CD4-positive, alpha-beta T cell treated with Interleukin-4 for 1 hour (primary cell): ENCODE measurements at regions not wholly inside any gene's neighbourhood (a gene's known extent, or its start where the extent isn't known, plus 50 kb on each side); places are given as distances from the start of the nearest gene placed in this dataset.
A peak's percentile ranks its signal among the peaks of the same experiment; 100 is the strongest.

Experiments
- DNase-seq, 2 donors: peaks; one replicate each; pipeline ENCODE4 v3.0.0-alpha.2; 2020 to 2022

GRCh38 chr7:54810401-54810800 is 51.4 kb upstream of the SEC61G start:
- DNase-seq, result no peak

GRCh38 chr7:54811041-54811845 is 52.2 kb upstream of the SEC61G start:
- DNase-seq, result no peak

DNA sequence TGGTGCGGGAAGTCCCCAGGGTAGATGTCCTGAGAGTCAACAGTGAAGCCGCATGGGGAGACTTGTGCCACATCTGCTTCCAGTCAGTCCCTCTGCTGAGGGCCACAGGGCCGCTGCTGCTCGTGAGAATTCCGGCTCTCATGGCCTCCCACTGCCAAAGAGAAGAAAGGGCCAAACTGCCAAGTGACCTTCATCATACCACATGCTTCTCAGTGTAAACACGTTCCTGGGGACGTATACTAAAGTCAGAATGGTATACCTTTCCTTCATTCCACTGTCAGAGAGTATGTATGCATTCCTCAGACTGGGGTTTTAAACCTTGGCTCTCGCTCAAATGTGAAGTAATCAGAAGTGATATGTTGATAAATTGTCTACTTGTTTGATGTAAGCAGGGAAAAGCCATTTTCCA is 52.8 kb upstream of the SEC61G start:
- no peak for DNase-seq

GRCh38 chr7:54812756-54813322 is 53.8 kb upstream of the SEC61G start:
- no peak for DNase-seq

DNA sequence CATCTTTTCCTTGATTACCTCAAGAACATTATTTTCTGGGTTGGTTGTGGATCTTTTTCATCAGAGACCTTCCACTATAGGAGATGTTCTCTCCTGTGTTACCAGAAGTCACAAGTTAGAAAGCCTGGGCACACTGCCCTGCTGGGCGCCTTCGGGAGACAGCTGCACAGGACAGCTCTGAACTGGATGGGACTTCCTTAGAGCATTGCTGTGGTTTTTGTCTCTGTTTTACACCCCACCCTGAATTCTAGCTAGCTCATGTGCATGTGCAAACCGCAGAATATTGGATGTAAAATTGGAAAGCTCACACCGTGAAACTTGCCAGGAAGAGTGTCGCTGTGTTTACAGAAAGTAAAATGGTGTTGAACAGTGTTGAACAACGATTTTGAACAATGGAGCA is 54.4 kb upstream of the SEC61G start:
- no peak for DNase-seq

GRCh38 chr7:54814401-54814800 is 55.4 kb upstream of the SEC61G start:
- no peak for DNase-seq

GRCh38 chr7:54817152-54817551 is 58.1 kb upstream of the SEC61G start:
- DNase-seq, result no peak

DNA sequence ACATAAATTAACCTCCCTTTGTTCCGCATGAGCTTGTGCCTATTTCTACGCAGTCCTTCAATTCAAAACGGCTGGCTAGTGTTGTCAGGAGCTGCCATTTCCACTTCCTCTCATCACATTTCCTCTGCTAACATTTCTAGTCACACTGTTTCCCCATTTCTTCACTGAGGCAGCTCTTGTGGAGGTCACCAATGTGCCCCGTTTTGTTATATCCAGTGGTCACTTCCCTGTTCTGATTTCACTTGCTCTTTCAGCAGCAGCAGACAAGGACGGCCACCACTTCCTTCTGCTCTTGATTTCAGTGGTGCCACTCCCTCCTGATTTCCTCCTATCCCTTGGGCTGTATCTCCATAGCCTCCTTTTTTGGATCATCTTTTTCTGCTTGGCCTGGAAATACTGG is 64.8 kb upstream of the SEC61G start:
- DNase-seq, result peak; percentile 4 to 13

- DNase-seq, result no peak
Observed at GRCh38 chr7:54824655-54825054, 65.6 kb upstream of the SEC61G start.

DNA sequence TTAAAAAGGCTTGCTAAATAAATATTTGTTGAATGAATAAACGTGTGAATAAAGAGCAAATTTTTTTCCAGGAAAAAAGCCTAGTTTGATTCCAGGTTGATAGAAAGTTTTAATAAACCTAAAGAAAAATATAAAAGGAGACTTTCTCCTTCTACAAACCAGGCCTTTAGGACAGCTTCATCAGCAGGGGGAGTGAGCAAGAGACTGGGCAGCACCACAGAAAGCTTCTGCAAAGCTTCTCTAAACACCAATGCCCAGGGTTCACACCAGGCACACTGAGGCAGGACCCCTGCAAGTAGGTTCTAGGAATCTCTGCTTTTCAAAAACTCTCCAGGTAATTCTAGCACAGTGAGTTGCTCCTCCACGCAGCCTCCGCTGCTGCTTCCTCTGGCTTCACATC is 66.4 kb upstream of the SEC61G start:
- no peak for DNase-seq

DNA sequence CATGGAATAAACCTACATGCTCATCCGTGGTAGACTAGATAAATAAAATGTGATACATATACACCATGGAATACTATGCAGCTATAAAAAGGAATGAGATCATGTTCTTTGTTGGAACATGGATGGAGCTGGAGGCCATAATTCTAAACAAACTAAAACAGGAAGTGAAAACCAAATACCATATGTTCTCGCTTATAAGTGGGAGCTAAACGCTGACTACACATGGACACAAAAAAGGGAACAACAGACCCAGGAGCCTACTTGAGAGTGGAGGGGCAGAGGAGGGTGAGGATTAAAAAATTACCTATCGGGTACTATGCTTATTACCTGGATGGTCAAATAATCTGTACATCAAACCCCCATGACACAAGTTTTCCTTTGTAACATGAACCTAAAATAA is 68.7 kb upstream of the SEC61G start:
- no peak for DNase-seq

GRCh38 chr7:54831046-54831643 is 72.1 kb upstream of the SEC61G start:
- DNase-seq, result no peak

GRCh38 chr7:54831644-54832095 is 72.7 kb upstream of the SEC61G start:
- no peak for DNase-seq

DNA sequence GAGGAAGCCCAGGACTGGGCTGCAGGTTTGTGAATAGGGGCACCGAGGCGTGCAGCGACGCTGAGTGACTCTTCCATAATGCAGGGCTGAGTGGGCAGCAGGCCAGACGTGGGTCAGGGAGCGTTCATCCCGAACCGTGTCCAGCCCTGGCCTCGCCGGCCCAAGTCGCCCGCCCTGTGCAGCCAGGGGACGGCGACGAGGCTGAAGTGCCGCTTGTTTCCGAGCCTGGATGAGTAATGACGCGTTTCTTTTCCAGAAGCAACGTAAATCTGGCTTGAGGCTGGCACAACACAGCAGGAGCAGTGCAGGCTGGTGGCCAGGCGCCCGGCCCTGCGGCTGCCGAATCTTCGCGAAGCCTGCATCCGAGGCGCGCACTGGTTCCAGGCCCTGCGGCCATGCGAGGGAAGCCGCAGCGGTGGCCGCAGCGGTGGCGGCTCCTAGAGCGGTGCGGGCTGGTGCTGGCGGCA is 74.0 kb upstream of the SEC61G start:
- DNase-seq, result no peak

- no peak for DNase-seq
Observed at GRCh38 chr7:54837168-54837567, 78.2 kb upstream of the SEC61G start.

GRCh38 chr7:54837761-54838160 is 78.8 kb upstream of the SEC61G start:
- DNase-seq, result no peak

DNA sequence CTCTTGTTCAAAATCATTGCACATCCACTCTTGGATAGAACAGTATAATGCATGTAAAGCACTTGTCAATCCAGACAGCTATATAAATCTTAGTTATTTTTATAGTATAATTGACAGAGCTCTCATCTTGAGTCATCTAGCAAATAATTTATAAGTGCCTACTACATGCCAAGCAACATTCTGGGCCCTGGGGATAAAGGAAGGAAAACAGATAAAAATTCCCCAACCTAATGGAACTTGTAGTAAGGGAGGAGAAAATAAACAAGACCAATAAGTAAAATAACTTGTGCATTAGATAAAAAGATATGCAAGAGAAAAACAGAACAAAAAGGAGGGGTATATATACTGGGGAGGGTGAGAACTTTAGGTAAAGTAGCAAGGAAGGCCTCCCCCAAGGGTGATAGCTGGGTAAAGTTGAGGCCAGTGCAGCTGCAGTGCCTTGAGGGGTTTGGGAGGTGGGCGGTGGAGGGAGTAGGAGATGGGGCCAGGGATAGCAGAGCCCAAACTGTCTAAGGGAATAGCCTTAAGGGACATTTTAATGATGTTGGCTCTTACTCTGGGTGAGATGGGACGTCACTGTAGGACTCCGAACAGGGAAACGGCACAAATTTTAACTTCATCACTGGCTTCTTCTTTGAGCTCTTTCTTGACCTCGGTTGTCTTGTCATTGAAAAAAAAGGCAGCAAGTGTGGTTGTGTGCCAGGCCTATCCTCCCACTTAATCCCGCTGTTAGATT is 79.3 kb upstream of the SEC61G start:
- no peak for DNase-seq

DNA sequence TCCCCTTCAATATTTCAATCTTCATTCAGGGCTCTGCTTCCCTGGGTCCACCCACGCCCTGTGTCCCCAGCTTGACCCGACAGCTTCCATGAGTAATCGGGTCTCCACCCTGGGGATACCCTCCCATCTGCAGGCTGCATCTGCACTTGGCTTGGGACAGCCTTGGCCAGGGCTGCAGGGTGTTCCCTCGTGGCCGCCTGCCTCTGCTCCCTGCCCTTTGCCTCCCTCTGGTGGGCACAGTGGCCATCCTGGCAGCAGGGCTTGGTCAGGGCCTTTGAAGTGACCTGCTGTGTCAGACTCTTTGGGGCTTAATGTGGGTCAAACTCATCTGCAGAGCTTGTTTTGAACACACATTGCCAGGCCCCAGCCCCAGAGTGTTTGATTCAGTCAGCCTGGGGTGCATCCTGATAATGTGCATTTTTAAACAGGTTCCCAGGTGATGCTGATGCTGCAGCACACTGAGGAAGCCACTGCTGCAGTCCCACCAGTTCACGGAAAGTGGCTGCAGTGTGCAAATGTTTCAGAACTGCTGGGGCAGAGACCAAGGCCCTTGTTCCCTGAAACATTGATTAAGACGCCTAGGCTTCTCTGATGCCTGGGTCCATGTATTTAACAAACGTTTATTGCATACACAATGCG is 80.7 kb upstream of the SEC61G start:
- peak in 1 of 2 donors; percentile 25 for DNase-seq

DNA sequence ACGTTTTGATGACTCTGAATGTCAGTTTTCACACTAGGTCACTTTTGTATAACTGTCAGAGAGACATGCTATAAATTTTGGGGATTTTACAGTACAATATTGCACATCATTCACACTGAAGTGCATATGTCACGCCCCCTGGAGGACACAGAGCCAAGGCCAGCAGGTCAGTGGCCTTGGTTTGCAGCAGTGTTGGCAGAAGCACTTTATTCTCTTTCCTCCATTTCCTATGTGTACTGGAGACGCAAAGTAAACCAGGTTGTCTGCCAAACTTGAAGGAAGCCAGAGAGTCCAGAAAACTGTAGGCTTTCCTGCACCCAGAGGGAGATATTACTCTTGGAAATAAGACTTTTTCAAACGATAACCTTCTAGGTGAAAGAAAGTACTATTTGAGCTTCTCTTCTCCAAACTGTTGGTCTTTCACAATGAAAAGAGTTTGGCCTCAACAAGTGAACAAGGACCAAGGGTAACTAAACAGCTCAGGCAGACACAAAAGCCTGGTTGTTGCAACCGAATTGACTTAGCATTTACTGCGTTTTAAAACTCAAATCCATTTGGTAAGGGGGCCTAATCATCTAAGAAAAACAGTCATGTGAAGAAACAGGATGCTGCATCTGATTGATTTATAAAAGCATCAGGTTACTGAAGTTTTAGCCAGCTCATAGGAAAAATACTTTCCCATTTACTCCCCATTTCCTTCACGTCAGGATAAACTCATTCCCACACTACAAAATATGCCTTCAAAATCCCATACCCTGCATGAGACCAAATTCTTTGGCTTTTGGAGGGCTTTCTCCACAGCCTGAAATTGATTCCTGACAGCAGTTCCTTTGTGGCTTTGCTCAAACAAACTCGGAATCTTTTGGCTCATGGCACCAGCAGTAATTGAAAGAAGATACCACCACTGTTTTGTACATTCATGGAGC is 83.0 kb upstream of the SEC61G start:
- peak in 1 of 2 donors; percentile 4 for DNase-seq

DNA sequence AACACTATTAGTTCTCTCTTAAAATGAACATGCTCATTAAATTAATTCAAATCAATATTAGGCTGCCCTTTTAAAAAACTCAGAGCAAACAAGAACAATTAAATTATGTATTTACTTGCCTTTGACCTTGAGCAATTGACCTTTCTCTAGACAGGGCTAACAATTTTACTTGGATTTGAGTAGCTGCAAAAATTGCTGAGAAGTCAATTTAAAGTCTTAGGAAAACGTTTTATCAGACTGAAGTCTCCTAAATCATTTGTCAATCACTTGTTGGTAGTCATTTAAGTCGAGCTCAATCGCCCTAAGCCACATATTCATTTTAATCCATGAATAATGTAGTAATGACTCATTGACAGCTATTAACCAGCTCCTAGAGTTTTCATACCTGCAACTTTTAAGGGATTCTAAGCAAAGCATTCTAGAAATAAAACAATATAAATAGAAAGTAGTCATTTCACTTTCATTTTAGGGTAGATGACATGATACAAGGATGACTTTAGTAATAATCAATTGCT is 84.9 kb upstream of the SEC61G start:
- no peak for DNase-seq

GRCh38 chr7:54846273-54846672 is 87.3 kb upstream of the SEC61G start:
- DNase-seq, result no peak

DNA sequence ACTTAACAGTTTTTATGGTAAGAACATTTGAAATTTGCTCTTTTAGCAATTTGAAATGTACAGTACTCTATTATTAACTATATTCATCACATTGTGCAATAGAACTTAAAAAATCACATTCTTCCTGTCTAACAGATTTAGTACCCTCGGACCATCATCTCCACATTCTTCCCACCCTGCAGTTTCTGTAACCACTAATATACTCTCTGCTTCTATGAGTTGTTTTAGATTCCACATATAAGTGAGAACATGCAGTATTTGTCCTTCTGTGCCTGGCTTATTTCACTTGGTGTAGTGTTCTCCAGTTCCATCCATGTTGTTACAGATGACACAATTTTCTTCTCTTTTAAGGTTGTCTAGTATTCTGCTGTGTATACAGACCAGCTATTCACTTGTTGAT is 88.9 kb upstream of the SEC61G start:
- DNase-seq, result no peak
